T-helper 2 cell (primary cell): ENCODE measurements at regions not wholly inside any gene's neighbourhood (a gene's known extent, or its start where the extent isn't known, plus 50 kb on each side); places are given as distances from the start of the nearest gene placed in this dataset.
A peak's percentile ranks its signal among the peaks of the same experiment; 100 is the strongest.

Experiments
- DNase-seq, 5 experiments: peaks; one replicate each; pipeline versions ENCODE4 v3.0.0 to v3.0.0-alpha.2; 2012 to 2022

DNA sequence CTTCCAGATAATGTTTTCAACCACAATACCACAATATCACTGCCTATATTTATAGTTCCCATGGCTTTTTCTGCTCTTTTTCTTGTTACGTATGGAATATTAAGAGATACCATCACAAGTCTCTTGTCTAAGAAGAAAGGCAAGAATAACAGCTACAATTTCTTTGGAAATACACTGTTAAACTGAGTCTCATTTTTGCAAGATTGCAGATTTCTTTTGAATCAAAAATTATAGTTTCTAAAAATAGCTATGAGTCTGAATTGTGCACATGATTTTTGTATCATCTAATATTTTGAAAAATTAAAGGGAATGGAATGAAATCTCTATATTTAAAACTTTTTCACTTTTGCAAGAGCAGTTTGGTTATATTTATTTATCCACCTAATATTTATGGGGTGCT is 1120.8 kb downstream of the EFNB2 start:
- DNase-seq, result no peak

DNA sequence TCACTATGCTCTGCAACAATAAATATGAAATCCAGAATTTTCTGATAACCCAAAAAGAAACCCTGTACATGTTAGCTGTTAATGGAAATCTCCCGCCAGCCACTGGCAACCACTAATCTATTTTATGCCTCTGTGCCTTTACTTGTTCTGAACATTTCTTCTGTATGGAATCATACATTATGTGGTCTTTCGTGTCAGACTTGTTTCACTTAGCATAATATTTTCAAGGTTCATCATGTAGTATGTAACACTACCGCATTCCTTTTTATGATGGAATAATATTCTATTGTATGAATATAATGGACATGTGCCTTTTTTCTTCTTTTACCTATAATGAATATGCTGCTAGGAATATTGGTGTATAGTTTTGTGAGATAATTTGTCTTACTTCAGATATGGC is 1123.3 kb downstream of the EFNB2 start:
- no peak for DNase-seq

DNA sequence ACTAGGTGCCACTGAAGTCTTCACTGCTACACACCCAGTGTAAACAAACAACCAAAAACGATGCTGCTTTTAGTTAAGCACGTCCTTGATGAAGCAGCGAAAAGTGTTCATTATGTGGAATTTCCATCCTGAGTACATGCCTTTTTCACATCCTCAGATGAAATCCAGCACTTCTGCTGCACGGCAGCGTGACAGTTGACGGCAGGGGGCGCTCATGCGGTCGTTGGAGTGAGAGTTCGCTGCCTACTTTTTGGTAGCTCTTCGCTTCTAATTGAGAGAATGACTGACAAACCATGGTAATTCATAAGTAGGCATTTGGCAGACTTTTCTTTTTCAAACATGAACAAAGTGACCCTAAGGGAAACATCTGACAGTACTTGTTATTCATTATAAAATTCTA is 1124.9 kb downstream of the EFNB2 start:
- DNase-seq, result peak in 1 of 5 experiments; percentile 19

DNA sequence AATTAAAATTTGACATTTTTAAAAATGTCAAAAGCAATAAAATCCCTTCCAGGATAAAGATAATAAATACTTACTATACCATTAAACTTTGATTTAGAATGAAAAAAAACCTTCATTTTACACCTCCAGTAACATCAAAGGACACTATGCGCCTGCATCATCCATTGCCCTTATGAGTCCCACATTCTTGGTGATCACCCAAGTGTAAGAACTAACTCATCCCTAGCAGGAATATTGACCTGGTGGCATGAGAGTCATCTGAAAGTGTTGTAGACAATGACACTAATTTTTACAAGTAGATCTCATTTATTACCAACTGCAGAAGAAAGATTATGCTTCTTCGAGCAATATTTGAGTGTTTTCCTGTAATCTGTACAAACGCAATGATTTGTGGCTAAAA is 1128.9 kb downstream of the EFNB2 start:
- DNase-seq, result no peak

DNA sequence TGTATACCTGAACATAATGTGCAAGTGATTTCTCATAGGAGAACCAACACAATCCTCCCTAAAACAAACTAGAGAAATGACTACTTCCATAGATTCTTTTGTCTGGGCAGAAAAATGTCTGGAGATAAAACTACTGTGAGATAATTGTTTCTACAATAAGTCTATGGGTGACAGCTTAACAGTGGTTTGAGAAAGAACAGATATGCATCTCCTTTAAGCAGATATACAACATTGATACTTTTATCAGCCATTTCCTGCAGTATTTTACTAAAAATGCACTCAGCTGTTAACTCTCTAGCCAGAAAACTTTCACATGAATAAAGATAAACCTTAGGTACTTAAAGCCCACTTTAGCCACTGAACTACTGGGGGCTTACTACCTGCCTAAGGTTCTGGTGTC is 1132.4 kb downstream of the EFNB2 start:
- no peak for DNase-seq

DNA sequence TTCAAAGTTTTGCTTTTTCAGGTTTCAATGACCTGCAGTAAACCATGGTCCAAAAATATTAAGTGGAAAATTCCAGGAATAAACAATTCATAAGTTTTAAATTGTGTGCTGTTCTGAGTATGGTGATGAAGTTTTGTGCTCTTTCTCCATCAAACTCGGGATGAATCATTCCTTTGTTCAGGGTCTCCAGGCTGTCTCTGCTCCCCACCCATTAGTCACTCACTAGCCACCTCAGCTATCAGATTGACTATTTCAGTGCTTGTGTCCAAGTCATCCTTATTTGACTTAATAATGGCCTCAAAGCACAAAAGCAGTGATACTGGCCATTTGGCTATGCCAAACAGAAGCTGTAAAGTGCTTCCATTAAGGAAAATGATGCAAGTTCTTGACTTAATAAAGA is 1140.4 kb downstream of the EFNB2 start:
- DNase-seq, result no peak

DNA sequence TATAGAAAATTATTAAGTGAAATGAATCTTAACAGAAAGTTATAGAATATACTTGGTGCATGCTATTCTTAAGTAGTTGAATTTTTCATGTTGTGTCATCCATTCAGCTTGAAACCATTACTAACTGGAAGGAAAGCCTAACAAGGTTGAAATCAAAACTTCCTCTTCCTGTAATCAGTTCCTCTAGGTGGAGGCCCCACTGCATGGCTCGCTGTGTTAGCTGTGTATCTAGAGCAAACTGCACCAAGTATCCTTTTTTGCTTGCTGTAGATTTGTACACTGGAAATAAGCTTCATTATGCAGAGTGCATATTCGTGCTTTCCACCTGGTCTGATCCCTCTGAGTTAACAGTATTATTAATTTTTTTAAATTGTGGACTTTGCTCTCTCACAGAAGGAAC is 1146.1 kb downstream of the EFNB2 start:
- no peak for DNase-seq

DNA sequence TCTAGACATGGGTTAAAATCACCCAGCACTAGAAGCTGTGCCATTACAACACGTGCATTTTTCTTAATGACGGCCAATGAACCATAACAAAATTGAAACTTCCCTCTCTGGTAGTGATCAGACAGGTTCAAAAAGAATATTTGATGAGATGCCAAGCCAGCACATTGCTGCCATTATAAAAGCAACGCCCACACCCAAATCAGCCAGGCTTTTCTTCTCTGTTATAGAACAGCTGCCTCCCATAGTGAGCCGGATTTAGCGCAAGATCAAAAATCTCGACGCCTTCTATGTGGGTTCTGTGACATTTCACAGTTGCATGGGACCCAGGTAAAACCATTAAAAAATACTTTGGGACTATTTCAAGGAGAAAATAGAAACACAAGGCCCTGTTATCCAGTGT is 1158.0 kb downstream of the EFNB2 start:
- DNase-seq, result no peak

DNA sequence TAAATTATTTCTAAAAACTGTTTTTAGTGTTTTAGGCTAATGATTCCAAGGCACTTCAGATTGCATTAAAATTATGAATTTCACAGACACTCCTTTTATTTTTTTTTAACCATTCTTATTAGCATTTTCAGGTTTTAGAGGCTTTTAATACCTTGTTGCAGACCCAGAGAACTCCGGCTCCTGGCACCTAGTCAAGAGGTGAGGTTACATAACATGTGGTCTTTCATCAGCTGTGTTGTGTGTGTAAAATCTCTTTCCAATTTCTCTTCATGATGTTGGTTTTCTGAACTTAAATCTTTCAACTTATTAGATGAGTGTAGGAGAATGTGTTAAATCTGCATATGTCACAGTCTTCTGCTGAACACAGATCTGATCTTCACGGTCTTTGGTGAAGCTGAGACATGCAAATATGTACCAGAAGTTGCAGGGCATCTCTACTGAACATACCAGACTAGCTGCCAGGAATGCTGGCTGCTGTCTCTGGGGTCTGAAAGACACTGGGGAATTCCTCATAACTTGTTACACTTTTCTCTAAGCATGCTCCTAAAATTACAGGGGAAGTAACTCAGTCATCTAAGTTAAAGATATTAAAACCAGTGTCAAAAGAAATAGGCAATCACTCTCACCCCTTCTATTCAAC is 1165.3 kb downstream of the EFNB2 start:
- no peak for DNase-seq

DNA sequence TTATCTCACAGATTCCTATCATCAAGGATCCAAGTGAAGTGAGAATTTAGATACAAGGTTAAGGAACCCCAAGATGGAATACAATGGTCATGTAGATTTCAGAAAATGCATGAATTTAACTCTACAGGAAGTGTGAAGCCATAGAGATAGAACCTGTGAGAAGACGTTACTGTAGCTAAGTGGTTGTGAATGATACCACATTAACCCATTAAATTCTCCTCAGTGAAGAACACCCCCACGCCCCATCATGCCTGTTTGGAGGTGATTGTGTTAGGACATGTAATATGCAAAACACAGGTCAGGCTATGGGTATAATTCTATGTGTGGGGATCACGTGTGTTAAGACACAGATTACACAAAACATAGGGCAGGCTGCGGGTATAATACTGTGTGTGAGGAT is 1166.7 kb downstream of the EFNB2 start:
- DNase-seq, result no peak

DNA sequence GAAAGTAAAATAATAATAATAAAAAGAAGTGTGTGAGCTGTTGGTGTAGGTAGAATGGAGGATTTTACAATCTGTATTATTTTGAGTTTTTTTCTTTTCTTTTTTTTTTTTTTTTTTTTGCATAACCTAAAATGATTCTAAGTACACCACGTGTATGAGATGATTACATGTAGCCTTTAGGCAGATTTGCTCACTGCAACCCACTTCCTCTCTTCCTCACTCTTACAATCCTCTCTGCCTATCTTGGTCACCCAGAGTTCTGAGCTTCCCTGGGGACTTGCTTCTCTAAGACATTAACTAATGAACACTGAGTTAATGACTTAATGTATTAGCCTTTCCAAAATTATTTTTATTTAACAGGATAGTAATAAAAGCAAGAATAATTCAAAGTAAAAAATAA is 1169.6 kb downstream of the EFNB2 start:
- no peak for DNase-seq

DNA sequence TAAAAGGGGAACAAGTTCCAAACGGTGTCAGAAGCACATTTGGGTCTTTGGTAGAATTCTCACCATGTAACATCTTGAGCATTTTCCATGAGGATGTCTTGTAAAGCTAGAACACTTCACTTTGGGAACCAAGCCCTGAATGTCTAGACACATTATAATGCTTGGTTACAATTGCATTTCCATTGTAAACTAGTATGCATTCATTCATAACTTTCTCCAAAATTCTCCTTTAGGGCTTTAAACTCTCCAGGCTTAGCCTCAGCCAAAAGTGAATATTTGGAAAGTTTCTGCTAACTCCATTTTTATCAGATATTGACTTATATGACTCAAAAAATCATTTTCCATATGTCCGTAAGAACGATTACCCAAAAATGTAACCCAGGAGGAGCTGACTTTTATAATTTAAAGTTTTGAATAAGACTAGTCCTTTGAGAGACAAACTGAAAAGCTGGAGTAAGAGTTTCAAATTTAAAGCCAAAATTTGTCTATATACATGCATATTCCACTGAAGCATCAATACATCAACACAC is 1170.4 kb downstream of the EFNB2 start:
- no peak for DNase-seq

DNA sequence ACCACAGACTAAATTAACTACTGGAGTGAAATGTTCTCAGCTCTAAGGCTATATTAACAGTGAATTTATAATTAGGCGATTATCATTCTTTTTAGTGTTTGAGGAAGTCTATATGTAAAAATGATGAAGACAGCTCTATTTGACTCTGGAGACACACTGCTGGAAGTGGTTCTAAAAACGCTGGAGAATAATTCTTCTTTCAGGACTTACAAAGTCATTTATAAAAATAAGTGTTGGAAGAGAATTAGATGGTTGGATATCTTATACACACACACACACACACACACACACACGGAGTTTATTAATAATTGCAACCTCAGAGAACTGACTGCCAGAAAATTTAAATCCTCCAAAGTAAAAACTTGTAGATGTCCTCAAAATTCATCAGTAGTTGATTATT is 1171.3 kb downstream of the EFNB2 start:
- no peak for DNase-seq

DNA sequence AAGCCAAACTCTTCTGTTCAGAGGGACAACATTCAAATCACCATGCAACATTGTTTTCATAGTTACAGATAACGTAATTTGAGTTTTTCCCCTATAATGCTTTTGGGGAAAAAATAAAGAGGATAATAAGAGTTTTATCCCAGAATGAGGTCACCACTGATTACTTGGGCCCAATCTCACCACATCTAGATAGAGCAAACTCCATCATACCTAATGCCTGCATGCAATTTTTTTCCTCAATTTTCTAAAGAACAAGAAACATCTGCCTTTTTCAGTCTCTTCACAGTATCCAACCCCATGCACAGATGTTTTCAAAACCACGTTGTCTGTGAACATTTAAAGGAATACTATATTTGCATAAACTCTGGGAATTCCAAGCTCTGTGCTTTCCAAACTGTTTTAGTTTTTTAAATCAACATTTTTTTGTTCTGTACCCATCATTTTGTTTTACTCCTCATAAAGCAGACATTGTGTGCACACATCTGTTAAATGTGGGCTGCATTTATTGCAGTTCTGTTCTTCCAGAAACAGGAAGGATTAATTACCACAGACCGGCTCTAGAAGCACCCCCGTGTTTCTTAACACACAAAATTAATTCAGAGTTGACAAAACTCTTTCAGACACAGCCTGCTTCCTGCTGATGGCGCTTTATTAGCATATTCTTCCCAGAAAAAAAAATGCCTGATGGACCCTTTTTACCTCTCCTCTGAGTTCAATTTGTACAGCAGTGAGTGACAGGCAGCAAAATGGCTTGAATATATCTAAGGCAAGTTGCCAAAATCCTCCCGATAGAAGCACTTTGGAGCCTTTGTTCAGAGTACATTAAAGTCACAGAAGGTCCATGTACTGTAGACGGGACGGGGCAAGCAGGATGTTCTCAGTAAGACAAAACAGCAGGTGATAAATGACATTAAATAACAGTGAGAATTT is 1171.9 kb downstream of the EFNB2 start:
- no peak for DNase-seq

DNA sequence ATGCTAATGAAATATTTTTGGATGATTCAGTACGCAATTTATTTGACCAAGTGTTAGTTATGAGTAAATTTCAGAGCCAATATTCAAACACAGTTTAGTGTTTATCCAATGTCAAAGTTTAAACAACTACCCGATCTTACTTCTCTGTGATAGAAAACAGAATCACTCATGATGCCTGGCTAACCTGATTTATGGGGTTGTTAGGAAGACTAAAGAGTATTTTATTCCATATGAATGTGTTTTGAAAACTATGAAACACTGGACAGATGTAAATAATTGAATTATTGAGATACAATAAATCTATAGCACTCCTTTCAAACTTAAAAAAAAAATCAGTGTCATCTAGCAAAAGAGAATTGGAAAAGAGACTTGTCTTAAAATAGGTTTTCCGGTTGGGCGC is 1181.8 kb downstream of the EFNB2 start:
- no peak for DNase-seq

DNA sequence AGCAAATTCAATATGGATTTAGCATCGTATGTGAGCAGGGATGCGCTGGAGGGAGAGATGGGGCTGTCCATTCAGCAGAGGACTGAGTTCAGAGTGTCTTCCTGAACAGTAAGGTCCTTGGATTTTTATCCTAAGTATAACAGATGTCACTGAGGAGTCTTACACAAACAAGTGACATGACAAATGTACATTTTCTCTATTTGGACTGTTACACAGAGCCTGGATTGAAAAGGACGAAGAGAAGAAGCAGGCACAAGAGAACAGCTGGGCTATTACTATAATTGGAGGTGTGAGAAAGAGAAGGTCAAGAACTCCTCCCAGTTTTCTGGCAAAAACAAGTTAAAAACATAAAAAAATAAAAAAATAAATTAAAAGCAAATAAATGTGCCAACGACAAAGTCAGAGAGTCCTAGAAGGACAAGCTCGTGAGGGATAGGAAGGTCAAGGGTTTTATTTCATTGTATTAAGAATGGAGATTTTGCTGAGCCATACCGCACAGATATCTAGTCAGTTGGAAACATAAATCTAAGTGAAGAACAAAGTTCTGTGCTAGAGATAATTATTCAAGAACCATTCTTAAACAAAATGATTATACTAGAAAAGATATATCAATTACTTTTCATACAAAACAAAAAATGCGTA is 1186.3 kb downstream of the EFNB2 start:
- no peak for DNase-seq

DNA sequence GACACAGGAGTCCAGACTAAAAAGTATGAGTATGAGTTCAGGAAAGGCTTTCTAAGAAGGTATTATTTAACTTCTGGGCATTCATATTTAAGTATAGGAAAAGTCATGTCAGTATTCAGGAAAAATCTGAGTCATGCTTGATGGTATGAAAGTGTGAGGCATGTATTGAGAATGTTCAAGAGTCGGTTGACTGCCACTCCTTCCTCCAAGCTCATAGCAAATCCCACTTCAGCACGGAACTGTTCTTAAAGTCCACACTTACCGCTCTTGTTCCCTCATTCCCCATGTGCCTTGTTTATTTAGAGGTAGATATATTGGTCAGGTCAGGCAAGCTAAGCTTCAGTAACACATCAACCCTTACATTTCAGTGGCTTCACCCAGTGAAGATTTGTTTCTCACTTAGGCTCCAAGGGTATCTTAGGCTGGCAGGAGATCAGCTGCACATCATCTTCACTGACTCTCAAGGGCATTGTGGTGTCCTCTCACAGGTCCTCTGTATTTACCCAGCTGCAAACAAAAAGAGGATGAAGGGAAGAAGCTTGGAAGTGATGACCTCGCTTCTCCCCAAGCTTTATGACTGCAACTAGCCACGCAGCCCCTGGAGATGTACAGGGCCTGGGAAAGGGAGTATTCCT is 1189.2 kb downstream of the EFNB2 start:
- no peak for DNase-seq

DNA sequence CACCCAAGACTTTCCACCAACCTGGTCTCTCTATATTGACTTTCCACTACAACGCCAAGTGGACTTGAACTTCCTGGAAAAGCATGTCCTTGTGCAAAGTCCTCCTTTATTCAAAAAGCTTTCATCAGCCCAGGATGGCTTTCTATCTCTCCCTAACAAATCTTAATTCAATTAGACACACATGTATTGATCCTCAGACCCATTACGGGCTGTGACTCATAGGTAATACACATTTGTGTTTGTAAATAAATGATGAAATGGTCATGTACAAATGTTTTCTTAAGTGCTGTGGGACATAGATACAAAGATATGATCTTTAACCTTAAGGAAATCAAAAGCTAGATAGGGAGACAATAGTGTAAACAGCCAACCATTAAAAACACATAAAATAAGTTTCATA is 1189.7 kb downstream of the EFNB2 start:
- DNase-seq, result no peak

DNA sequence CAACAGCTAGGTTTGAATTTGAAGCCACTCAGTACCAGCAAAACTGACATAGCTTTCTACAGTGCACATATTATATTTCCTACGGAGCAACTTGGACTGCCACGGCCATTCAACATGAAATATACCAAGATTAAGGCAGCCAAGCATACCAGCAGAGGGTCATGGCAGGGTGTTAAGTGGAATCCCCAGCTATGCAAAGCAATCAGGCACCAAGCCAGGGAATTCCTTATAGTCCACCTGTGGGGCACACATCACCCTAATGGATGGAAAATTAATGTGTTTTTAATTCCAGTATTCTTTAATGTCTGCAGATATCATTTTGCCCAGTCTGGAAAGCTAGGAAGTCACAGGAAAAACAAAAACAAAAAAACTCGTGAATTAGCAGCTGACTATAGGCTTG is 1190.3 kb downstream of the EFNB2 start:
- no peak for DNase-seq

DNA sequence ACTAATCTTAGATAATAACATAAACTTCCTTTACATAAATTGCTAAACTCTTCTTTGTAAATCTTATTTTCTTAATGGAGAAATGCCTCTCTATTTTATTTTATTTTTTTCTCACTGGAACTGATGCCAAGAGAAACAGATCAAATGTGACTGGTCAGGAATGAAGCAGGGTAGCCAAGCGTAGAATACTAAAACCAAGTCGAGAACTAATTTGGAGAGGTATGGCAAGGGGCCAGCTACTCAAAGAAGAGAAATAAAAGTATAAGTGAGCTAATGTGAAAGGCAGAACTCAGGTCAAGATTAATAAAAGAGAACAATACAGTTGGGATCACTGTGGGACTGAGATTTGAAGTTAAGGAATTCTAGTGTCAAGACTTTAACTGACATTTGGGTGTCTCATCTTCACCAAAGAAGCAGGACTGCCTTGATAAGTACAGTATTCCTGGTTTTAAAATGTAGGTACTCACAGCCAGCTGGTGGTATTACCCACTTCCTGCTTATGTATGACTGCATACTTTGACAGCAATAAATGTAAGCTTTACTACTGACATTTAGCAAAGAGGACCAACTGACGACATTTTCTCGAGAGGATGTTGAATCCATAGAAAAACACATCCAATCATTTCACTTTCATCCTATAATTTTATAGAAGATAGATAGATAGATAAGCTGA is 1192.2 kb downstream of the EFNB2 start:
- DNase-seq, result no peak

DNA sequence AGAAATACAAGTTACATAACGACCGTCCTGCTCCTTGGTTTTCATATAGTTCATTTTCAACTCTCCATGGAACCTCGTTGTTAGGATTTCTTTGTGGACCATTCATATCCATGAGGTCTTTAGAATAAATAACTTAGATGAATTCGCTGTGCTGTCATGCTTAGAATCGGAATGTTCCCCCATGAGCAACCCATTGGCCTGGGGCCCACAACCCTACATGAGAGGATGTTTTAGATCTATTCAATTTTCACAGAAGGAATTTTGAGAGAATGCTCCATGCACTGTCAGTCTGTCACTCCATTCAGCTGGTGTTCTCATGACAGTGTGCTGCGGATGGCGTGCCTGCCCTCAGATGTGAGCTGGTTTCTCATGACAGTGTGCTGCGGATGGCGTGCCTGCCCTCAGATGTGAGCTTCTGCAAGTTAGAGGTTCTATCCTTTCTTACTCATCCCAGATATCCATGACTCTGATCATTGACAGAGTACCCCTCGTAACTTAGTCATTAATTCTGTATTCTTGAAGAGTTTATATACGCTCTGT is 1193.1 kb downstream of the EFNB2 start:
- DNase-seq, result no peak

DNA sequence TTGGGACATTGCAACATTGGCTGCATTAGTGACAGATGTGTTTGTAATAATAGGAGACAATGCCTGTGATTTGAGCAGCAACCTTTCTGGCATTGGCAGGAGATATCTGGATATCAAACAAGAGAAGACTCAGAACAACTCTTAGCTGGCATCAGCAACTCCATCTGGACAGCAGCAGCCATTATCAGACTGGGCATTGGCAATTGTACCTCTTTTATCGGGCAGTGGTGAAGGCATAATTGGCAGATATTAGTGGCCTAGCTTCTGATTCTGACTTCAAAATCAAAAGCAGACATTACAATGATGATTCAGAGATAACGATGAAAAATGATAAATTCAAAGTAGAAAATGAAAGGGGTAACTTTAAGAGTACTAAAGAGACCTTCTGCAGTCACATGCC is 1193.7 kb downstream of the EFNB2 start:
- DNase-seq, result no peak
